Stomach (tissue), 8 donors: ENCODE measurements at regions not wholly inside any gene's neighbourhood (a gene's known extent, or its start where the extent isn't known, plus 50 kb on each side); places are given as distances from the start of the nearest gene placed in this dataset.

Source experiments
- DNase-seq, 2 donors: peaks; one replicate each; pipeline versions ENCODE4 v3.0.0 to v3.0.0-alpha.2; 2013 to 2019
- H3K27ac ChIP-seq, 5 donors: fragments of 200-600 bp in 4 of 5; sonication (generic) in 4 of 5; one replicate each; pipeline ENCODE4 v1.5.1; 2013 to 2019; ENCODE audit warnings: mild to moderate bottlenecking in 1 of 5, moderate library complexity in 1 of 5
- H3K27me3 ChIP-seq, 3 donors: fragments of 200-600 bp; sonication (generic); one replicate each; pipeline ENCODE4 v1.5.1; 2017 to 2019; ENCODE audit warnings: mixed run types in 1 of 3
- H3K36me3 ChIP-seq, 4 donors: fragments of 200-600 bp; sonication (generic); 1 replicate in 3 of 4; 2 replicates in 1 of 4; pipeline ENCODE4 v1.5.1; 2016 to 2019
- H3K4me1 ChIP-seq, 4 donors: fragments of 200-600 bp; sonication (generic); one replicate each; pipeline ENCODE4 v1.5.1; 2016 to 2019
- H3K4me3 ChIP-seq, 4 donors: fragments of 200-600 bp; sonication (generic) in 3 of 4; one replicate each; pipeline ENCODE4 v1.5.1; 2016 to 2019; ENCODE audit warnings: mild to moderate bottlenecking in 1 of 4
- H3K9me3 ChIP-seq, 4 donors: fragments of 200-600 bp; sonication (generic); one replicate each; pipeline ENCODE4 v1.5.1; 2016 to 2019
- EP300 ChIP-seq: sonication (generic); formaldehyde crosslinking; IDR thresholded peaks from one replicate; pipeline ENCODE4 v1.6.1; 2017; ENCODE audit warnings: antibody characterized with exemption
- POLR2A ChIP-seq, 4 donors: fragments of 450-650 bp; IDR thresholded peaks; one replicate each; pipeline ENCODE4 v1.6.1; 2016; ENCODE audit warnings: antibody characterized with exemption in 4 of 4, control low read depth in 2 of 4, mild to moderate bottlenecking in 1 of 4, moderate library complexity in 1 of 4
- POLR2AphosphoS5 ChIP-seq, 3 donors: sonication (generic); formaldehyde crosslinking; IDR thresholded peaks; one replicate each; pipeline ENCODE4 v1.6.1; 2016; ENCODE audit warnings: antibody characterized with exemption in 3 of 3
- WGBS, 5 donors: extraction: QIAGEN DNeasy Blood & Tissue Kit in 3 of 5; methylation state at CpG; one replicate each; pipeline versions ENCODE4 v1.1.5 to v1.1.7; 2013 to 2018; 5-methylcytosine and 5-hydroxymethylcytosine counted together
- intact Hi-C: fragments of 100-400 bp; cut with DNase I; formaldehyde crosslinking; loops from one replicate; pipeline ENCODE4 v1.15.1; 2023; ENCODE audit warnings: low total_unique reads
- TF ChIP-seq, protein P1 (sequence below), 7 experiments: fragments of 450-650 bp in 4 of 7; fragments of 200-600 bp in 3 of 7; sonication (generic) in 3 of 7; IDR thresholded peaks; one replicate each; pipeline ENCODE4 v1.5.1; 2016 to 2019; ENCODE audit warnings: antibody characterized with exemption in 7 of 7, control low read depth in 2 of 7, mild to moderate bottlenecking in 1 of 7
- donor health status: healthy with polysubstance abuse.
- donor health status: Bipolar disorder and iron deficiency.
- donor health status: healthy.

DNA sequence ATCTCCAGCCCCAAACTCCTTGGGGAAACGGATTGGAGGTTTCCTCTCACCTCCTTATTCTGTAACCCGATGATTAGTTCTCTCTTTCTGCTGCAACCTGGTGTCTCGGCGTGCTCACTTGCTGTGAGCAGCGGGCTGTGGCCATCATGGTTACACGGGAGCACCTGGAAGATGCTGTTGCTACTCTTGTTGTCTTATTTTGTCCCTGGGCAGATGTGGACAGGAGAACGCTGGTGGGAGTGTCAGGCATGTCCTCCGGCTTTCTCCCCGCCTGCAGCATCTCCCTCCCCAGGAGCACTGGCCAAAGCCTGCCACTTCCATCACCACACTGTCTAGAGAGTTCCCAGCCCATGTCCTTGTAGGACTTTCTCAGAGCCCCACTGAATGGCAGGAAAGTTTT is 211.8 kb upstream of the ZNF536 start:
- Histone ChIP-seq H3K4me1 (no peaks in the 10 kb centered on the region), H3K27me3 (peaks cover 0 to 35% (median 4%) of the 10 kb centered on the region in 3 donors), H3K4me3 (no peak overlapping the region), H3K27ac (no peak overlapping the region), H3K36me3 (no peaks in the 10 kb centered on the region), H3K9me3 (peaks cover 0 to 6% (median 2%) of the 10 kb centered on the region in 4 donors)
- intact Hi-C loops: no loop called here
- DNase-seq: no peak
- no peak for TF ChIP-seq POLR2A (IDR thresholded peaks at IDR 0.05)
- TF ChIP-seq, protein P1, sequence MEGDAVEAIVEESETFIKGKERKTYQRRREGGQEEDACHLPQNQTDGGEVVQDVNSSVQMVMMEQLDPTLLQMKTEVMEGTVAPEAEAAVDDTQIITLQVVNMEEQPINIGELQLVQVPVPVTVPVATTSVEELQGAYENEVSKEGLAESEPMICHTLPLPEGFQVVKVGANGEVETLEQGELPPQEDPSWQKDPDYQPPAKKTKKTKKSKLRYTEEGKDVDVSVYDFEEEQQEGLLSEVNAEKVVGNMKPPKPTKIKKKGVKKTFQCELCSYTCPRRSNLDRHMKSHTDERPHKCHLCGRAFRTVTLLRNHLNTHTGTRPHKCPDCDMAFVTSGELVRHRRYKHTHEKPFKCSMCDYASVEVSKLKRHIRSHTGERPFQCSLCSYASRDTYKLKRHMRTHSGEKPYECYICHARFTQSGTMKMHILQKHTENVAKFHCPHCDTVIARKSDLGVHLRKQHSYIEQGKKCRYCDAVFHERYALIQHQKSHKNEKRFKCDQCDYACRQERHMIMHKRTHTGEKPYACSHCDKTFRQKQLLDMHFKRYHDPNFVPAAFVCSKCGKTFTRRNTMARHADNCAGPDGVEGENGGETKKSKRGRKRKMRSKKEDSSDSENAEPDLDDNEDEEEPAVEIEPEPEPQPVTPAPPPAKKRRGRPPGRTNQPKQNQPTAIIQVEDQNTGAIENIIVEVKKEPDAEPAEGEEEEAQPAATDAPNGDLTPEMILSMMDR (IDR thresholded peaks at IDR 0.05): no peak
- TF ChIP-seq POLR2AphosphoS5 (IDR thresholded peaks at IDR 0.05): no peak
- no peak for TF ChIP-seq EP300
- 62 to 79% (median 76%) methylated on average over 9 of the region's 9 CpGs for WGBS, 5 donors

DNA sequence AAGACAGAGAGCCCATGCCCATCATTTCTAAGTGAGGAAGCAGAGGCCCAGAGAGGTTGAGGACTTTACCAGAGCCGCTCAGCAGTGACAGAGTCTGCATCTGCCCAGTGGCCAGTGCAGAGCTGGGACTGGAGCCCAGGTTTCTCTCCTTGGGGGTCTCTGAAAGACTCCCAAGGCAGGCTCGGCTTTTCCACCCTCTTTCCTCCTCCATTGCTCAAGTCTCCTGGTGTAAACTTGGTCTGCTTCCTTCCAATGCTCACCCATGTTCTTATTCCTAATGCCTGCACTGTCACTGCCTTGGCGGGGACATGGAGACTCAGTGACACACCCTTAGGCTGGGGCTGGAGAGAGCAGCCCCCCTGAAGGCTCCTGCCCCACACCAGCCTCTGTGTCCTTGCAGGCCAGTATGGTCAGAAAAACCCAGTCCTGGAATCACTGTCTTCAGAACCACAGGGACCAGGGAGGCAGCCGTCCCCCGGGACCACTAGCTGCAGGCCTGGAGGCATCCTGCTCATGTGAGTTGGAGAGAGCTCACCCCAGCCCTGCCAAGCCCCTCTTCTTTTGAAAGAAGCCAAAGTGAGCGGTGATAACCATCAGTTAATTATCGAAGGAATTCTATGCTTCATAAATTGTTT is 211.0 kb upstream of the ZNF536 start:
- TF ChIP-seq POLR2AphosphoS5 (IDR thresholded peaks at IDR 0.05) (no peak), POLR2A (IDR thresholded peaks at IDR 0.05) (no peak), EP300 (no peak)
- TF ChIP-seq, protein P1 (IDR thresholded peaks at IDR 0.05): no peak
- intact Hi-C loops: no loop called here
- Histone ChIP-seq H3K9me3 (peaks cover 0 to 6% (median 2%) of the 10 kb centered on the region in 4 donors), H3K27ac (no peak overlapping the region), H3K4me1 (no peaks in the 10 kb centered on the region), H3K27me3 (peaks cover 0 to 35% (median 4%) of the 10 kb centered on the region in 3 donors), H3K4me3 (no peak overlapping the region), H3K36me3 (no peaks in the 10 kb centered on the region)
- 78 to 88% (median 85%) methylated on average over 7 of the region's 7 CpGs for WGBS, 5 donors
- no peak for DNase-seq

DNA sequence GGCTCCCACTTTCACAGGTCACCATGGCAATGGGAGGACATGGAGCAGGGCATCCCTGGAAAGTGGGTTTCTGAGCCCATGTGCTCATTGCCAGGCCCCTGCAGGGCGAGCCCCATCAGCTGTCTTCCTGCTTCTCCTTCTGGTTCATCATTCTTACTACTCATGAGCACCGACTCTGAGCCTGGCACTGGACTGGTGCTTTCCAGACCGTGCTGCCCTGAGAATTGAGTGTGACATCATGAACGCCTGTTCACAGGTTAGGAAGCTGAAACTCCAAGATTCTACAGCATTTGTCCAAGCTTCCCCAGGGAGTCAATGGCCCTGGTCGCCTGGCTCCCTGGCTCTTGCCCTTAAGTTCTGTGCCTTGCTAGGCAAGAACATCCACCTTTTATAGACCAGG is 210.4 kb upstream of the ZNF536 start:
- Histone ChIP-seq H3K4me3 (no peak overlapping the region), H3K27me3 (peaks cover 0 to 30% (median 4%) of the 10 kb centered on the region in 3 donors), H3K9me3 (peaks cover 0 to 6% (median 2%) of the 10 kb centered on the region in 4 donors), H3K27ac (no peak overlapping the region), H3K4me1 (no peaks in the 10 kb centered on the region), H3K36me3 (no peaks in the 10 kb centered on the region)
- intact Hi-C loops: no loop called here
- TF ChIP-seq, protein P1 (IDR thresholded peaks at IDR 0.05): no peak
- TF ChIP-seq POLR2A (IDR thresholded peaks at IDR 0.05): no peak
- TF ChIP-seq POLR2AphosphoS5 (IDR thresholded peaks at IDR 0.05): no peak
- no peak for TF ChIP-seq EP300
- DNase-seq: no peak
- 58 to 90% (median 86%) methylated on average over 5 of the region's 5 CpGs for WGBS, 5 donors

DNA sequence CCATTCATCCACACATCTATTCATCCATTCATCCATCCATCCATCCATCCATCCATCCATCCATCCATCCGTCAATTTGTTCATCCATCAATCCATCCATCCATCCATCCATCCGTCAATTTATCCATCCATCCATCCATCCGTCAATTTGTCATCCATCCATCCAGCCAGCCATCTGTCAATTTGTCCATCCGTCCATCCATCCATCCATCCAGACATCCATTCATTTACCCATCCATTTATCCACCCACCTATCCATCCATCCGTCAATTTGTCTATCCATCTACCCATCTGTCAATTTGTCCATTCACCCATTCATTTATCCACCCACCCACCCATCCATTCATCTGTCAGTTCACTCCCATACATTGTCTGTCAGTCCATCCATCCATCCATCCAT is 209.5 kb upstream of the ZNF536 start:
- Histone ChIP-seq H3K4me3 (no peak overlapping the region), H3K9me3 (peaks cover 0 to 6% (median 2%) of the 10 kb centered on the region in 4 donors), H3K36me3 (no peaks in the 10 kb centered on the region), H3K4me1 (no peaks in the 10 kb centered on the region), H3K27me3 (peaks cover 0 to 21% (median 4%) of the 10 kb centered on the region in 3 donors), H3K27ac (no peak overlapping the region)
- TF ChIP-seq EP300: no peak
- no peak for TF ChIP-seq POLR2A (IDR thresholded peaks at IDR 0.05)
- TF ChIP-seq, protein P1 (IDR thresholded peaks at IDR 0.05): no peak
- TF ChIP-seq POLR2AphosphoS5 (IDR thresholded peaks at IDR 0.05): no peak
- no peak for DNase-seq
- 73 to 93% (median 88%) methylated on average over 5 of the region's 5 CpGs for WGBS, 5 donors
- intact Hi-C loops: no loop called here
